DOHH2 (cell line): ENCODE measurements at regions not wholly inside any gene's neighbourhood (a gene's known extent, or its start where the extent isn't known, plus 50 kb on each side); places are given as distances from the start of the nearest gene placed in this dataset.

ENCODE experiments used
- EZH2phosphoT487 ChIP-seq: fragments of 200-600 bp; sonication (generic); IDR thresholded peaks from 2 replicates; pipeline ENCODE4 v1.6.1; 2017; ENCODE audit warnings: borderline replicate concordance, mild to moderate bottlenecking, antibody characterized with exemption, low read length, moderate library complexity, mixed read lengths
- TF ChIP-seq, protein P1 (sequence below): fragments of 200-600 bp; sonication (generic); IDR thresholded peaks from one replicate; pipeline ENCODE4 v1.5.1; 2014; ENCODE audit warnings: antibody characterized with exemption, mild to moderate bottlenecking, low read depth, low read length; ENCODE audit not compliant: poor library complexity, severe bottlenecking

DNA sequence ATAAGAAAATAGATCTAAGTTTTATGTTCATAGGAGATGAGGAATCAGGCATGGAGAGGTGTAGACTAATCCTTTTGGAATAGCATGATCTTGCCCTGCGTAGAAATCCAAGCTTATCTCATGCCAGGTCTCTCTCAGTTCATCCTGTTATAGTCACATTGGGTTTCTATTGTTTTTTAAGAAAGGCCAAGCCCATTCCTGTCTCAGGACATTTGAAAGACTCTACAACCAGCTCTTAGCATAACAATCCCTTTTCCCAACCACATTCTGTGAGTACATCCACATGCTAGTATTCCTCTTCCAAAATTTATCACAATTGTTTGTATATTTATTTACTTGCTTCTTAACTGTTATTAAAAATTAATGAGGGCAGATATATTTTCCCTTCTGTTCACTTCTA lies 130.3 kb downstream of the MMUT start:
- TF ChIP-seq, protein P1, sequence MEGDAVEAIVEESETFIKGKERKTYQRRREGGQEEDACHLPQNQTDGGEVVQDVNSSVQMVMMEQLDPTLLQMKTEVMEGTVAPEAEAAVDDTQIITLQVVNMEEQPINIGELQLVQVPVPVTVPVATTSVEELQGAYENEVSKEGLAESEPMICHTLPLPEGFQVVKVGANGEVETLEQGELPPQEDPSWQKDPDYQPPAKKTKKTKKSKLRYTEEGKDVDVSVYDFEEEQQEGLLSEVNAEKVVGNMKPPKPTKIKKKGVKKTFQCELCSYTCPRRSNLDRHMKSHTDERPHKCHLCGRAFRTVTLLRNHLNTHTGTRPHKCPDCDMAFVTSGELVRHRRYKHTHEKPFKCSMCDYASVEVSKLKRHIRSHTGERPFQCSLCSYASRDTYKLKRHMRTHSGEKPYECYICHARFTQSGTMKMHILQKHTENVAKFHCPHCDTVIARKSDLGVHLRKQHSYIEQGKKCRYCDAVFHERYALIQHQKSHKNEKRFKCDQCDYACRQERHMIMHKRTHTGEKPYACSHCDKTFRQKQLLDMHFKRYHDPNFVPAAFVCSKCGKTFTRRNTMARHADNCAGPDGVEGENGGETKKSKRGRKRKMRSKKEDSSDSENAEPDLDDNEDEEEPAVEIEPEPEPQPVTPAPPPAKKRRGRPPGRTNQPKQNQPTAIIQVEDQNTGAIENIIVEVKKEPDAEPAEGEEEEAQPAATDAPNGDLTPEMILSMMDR: no peak
- TF ChIP-seq EZH2phosphoT487: no peak
